MG63 (cell line): ENCODE measurements at regions not wholly inside any gene's neighbourhood (a gene's known extent, or its start where the extent isn't known, plus 50 kb on each side); places are given as distances from the start of the nearest gene placed in this dataset.
"Not testable (repeated sequence)": the region's sequence is repeated elsewhere in the genome, so short reads cannot be mapped to it uniquely, and the experiment has no call there.

Experiments used
- DNase-seq: peaks from one replicate; pipeline ENCODE4 v3.0.0-alpha.2; 2020
- H3K27me3 ChIP-seq: fragments of 250-450 bp; sonication (Bioruptor Pico); 2 replicates; pipeline ENCODE4 v1.5.1; 2020; ENCODE audit warnings: mild to moderate bottlenecking, moderate library complexity
- H3K36me3 ChIP-seq: fragments of 250-450 bp; sonication (Bioruptor Pico); 2 replicates; pipeline ENCODE4 v1.5.1; 2020; ENCODE audit warnings: mild to moderate bottlenecking, moderate library complexity
- H3K4me3 ChIP-seq: fragments of 250-450 bp; sonication (Bioruptor Pico); 2 replicates; pipeline ENCODE4 v1.5.1; 2020; ENCODE audit warnings: mild to moderate bottlenecking, moderate library complexity
- H3K9me3 ChIP-seq: fragments of 250-450 bp; sonication (Bioruptor Pico); 2 replicates; pipeline ENCODE4 v1.5.1; 2020; ENCODE audit warnings: mild to moderate bottlenecking, moderate library complexity

- DNase-seq: peak; percentile 9
- H3K27me3 ChIP-seq: no peaks in the 10 kb centered on the region
Observed at GRCh38 chrX:138856881-138857604, 145.5 kb upstream of the FGF13 start.

GRCh38 chrX:138853936-138854335 lies 142.4 kb upstream of the FGF13 start:
- Histone ChIP-seq H3K27me3 (no peaks in the 10 kb centered on the region), H3K36me3 (no peaks in the 10 kb centered on the region), H3K9me3 (no peaks in the 10 kb centered on the region), H3K4me3 (no peak overlapping the region)
- no peak for DNase-seq

More at GRCh38 chrX:138856881-138857604, 145.5 kb upstream of the FGF13 start:
- Histone ChIP-seq H3K36me3 (no peaks in the 10 kb centered on the region), H3K9me3 (no peaks in the 10 kb centered on the region), H3K4me3 (no peak overlapping the region)

- DNase-seq: no peak
- Histone ChIP-seq H3K27me3 (no peaks in the 10 kb centered on the region), H3K36me3 (no peaks in the 10 kb centered on the region), H3K9me3 (no peaks in the 10 kb centered on the region), H3K4me3 (no peak overlapping the region)
Observed at GRCh38 chrX:138849521-138849920, 138.0 kb upstream of the FGF13 start.

- DNase-seq: no peak
- Histone ChIP-seq H3K9me3 (no peaks in the 10 kb centered on the region), H3K4me3 (no peak overlapping the region), H3K36me3 (no peaks in the 10 kb centered on the region), H3K27me3 (no peaks in the 10 kb centered on the region)
Observed at GRCh38 chrX:138847930-138848329, 136.4 kb upstream of the FGF13 start.

- no peak overlapping the region for H3K4me3 ChIP-seq
- no peaks in the 10 kb centered on the region for H3K27me3 ChIP-seq
- no peak for DNase-seq
- no peaks in the 10 kb centered on the region for H3K9me3 ChIP-seq
- H3K36me3 ChIP-seq: no peaks in the 10 kb centered on the region
Observed at GRCh38 chrX:138845786-138846185, 134.3 kb upstream of the FGF13 start.

GRCh38 chrX:138807400-138807799 lies 95.9 kb upstream of the FGF13 start:
- DNase-seq, H3K9me3 ChIP-seq, H3K36me3 ChIP-seq, H3K4me3 ChIP-seq, H3K27me3 ChIP-seq: not testable (repeated sequence)

- H3K36me3 ChIP-seq: no peaks in the 10 kb centered on the region
- no peaks in the 10 kb centered on the region for H3K9me3 ChIP-seq
- H3K27me3 ChIP-seq: no peaks in the 10 kb centered on the region
- no peak overlapping the region for H3K4me3 ChIP-seq
- no peak for DNase-seq
Observed at GRCh38 chrX:138794246-138794645, 82.7 kb upstream of the FGF13 start.

GRCh38 chrX:138791551-138791950 lies 80.0 kb upstream of the FGF13 start:
- no peak for DNase-seq
- no peaks in the 10 kb centered on the region for H3K27me3 ChIP-seq
- H3K36me3 ChIP-seq: no peaks in the 10 kb centered on the region
- H3K9me3 ChIP-seq: no peaks in the 10 kb centered on the region
- H3K4me3 ChIP-seq: no peak overlapping the region

- Histone ChIP-seq H3K27me3 (no peaks in the 10 kb centered on the region), H3K36me3 (no peaks in the 10 kb centered on the region), H3K9me3 (no peaks in the 10 kb centered on the region), H3K4me3 (no peak overlapping the region)
- no peak for DNase-seq
Observed at GRCh38 chrX:138788771-138789170, 77.3 kb upstream of the FGF13 start.

- not testable (repeated sequence) for DNase-seq, H3K36me3 ChIP-seq, H3K27me3 ChIP-seq, H3K9me3 ChIP-seq, H3K4me3 ChIP-seq
Observed at GRCh38 chrX:138778576-138778909, 67.0 kb upstream of the FGF13 start.

GRCh38 chrX:138777908-138778575 lies 66.5 kb upstream of the FGF13 start:
- H3K36me3 ChIP-seq, H3K4me3 ChIP-seq, H3K9me3 ChIP-seq, DNase-seq, H3K27me3 ChIP-seq: not testable (repeated sequence)

- DNase-seq: no peak
- Histone ChIP-seq H3K27me3 (no peaks in the 10 kb centered on the region), H3K4me3 (no peak overlapping the region), H3K9me3 (no peaks in the 10 kb centered on the region), H3K36me3 (no peaks in the 10 kb centered on the region)
Observed at GRCh38 chrX:138777230-138777629, 65.7 kb upstream of the FGF13 start.

- no peaks in the 10 kb centered on the region for H3K27me3 ChIP-seq
- H3K36me3 ChIP-seq: no peaks in the 10 kb centered on the region
- DNase-seq: no peak
- no peak overlapping the region for H3K4me3 ChIP-seq
- no peaks in the 10 kb centered on the region for H3K9me3 ChIP-seq
Observed at GRCh38 chrX:138775517-138775916, 64.0 kb upstream of the FGF13 start.

GRCh38 chrX:138771047-138771446 lies 59.5 kb upstream of the FGF13 start:
- Histone ChIP-seq H3K4me3 (no peak overlapping the region), H3K36me3 (no peaks in the 10 kb centered on the region), H3K9me3 (no peaks in the 10 kb centered on the region), H3K27me3 (no peaks in the 10 kb centered on the region)
- no peak for DNase-seq

GRCh38 chrX:138769918-138770317 lies 58.4 kb upstream of the FGF13 start:
- Histone ChIP-seq H3K9me3 (no peaks in the 10 kb centered on the region), H3K36me3 (no peaks in the 10 kb centered on the region), H3K4me3 (no peak overlapping the region), H3K27me3 (no peaks in the 10 kb centered on the region)
- no peak for DNase-seq

- H3K9me3 ChIP-seq: no peaks in the 10 kb centered on the region
- no peaks in the 10 kb centered on the region for H3K36me3 ChIP-seq
- no peak for DNase-seq
- H3K27me3 ChIP-seq: no peaks in the 10 kb centered on the region
- H3K4me3 ChIP-seq: no peak overlapping the region
Observed at GRCh38 chrX:138765051-138765450, 53.5 kb upstream of the FGF13 start.

- H3K4me3 ChIP-seq: no peak overlapping the region
- H3K36me3 ChIP-seq: no peaks in the 10 kb centered on the region
- no peaks in the 10 kb centered on the region for H3K9me3 ChIP-seq
- H3K27me3 ChIP-seq: no peaks in the 10 kb centered on the region
- no peak for DNase-seq
Observed at GRCh38 chrX:138763761-138764160, 52.2 kb upstream of the FGF13 start.

- no peaks in the 10 kb centered on the region for H3K27me3 ChIP-seq
- no peak overlapping the region for H3K4me3 ChIP-seq
- H3K9me3 ChIP-seq: no peaks in the 10 kb centered on the region
- no peaks in the 10 kb centered on the region for H3K36me3 ChIP-seq
- no peak for DNase-seq
Observed at GRCh38 chrX:138761380-138761779, 49.9 kb upstream of the FGF13 start.
